ENCODE measurements at regions not wholly inside any gene's neighbourhood (a gene's known extent, or its start where the extent isn't known, plus 50 kb on each side); places are given as distances from the start of the nearest gene placed in this dataset.

DNA sequence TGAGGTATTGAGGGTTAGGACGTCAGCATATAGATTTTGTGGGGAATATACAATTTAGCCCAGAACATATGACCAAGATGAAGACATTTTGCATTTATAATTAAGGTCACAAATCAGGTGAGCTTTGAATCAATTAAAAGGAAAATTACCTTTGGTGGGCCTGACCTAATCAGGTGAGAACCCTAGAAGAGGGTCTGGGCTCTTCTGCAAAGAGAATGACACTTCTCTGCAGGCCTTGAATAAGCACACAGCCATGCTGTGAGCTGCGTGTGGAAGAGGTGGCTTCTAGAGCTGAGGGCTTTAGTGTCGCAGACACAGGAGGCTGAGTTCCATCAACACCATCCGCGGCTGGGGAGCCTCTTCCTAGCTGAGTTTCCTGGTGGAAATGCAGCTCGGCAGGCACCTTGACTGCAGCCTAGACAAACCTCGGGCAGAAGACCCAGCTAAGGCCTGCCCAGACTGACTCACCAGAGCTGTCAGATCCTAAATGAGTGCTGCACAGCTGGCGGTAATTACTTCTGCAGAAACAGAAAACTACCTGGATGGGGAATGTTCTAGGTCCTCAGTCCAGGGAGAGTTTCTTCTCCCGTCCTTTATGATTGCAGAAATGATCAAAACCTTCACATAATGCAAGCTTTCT, 287.5 kb upstream of the IRX1 start:
- no peak overlapping the region for H3K4me3 ChIP-seq (ENCODE audit: low read depth, low read length)
- DNase-seq (ENCODE audit: low read depth) = no peak

GRCh38 chr5:3305432-3305831, 290.2 kb upstream of the IRX1 start:
- no peak overlapping the region for H3K4me3 ChIP-seq (ENCODE audit: low read depth, low read length)
- DNase-seq (ENCODE audit: low read depth) = no peak

DNA sequence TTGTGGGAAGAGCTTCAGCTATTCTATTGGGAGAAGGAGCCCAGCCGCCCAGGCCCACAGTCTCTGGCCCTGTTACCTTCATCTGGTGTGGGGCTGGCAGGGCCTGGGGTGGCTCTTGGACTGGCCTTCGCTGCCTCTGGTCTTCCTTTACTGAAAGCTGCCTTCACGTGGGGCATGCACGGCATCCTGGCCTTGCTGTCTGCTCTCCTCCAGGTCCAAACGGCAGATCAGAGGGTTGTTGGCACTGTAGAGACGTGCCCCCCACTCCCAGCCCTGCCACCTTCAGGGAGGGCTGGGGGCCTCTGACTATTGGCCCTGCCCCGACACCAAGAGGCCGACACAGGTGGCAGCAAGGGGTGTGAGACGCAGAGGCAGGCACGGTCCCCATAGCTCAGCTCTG, 291.3 kb upstream of the IRX1 start:
- H3K4me3 ChIP-seq (ENCODE audit: low read depth, low read length) = no peak overlapping the region
- DNase-seq (ENCODE audit: low read depth) = no peak

DNA sequence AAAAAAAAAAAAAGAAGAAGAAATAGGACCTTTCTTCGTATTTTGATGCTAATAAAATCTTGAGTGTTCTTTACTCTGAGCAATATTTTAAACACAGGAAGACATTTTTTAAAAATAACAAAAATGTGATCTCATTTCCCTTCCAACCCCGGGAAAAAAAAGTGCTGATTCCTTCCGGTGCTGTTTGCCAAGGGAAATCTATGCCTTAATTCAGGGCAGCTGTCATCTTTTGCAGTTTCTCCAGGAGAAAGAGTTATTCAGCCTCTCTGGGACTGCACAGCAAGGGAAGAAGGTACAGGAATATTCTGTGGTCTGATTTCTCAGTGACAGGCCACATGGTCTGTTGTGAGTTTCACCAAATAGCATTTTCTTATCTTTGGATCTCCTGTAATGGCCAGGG, 291.9 kb upstream of the IRX1 start:
- DNase-seq (ENCODE audit: low read depth) = no peak
- H3K4me3 ChIP-seq (ENCODE audit: low read depth, low read length) = no peak overlapping the region

- H3K4me3 ChIP-seq (ENCODE audit: low read depth, low read length) = no peak overlapping the region
- DNase-seq (ENCODE audit: low read depth) = no peak
Observed at GRCh38 chr5:3302228-3302627, 293.4 kb upstream of the IRX1 start.

GRCh38 chr5:3301306-3301705, 294.3 kb upstream of the IRX1 start:
- no peak for DNase-seq (ENCODE audit: low read depth)
- H3K4me3 ChIP-seq (ENCODE audit: low read depth, low read length) = no peak overlapping the region

GRCh38 chr5:3300726-3301125, 294.9 kb upstream of the IRX1 start:
- H3K4me3 ChIP-seq (ENCODE audit: low read depth, low read length) = no peak overlapping the region
- no peak for DNase-seq (ENCODE audit: low read depth)

DNA sequence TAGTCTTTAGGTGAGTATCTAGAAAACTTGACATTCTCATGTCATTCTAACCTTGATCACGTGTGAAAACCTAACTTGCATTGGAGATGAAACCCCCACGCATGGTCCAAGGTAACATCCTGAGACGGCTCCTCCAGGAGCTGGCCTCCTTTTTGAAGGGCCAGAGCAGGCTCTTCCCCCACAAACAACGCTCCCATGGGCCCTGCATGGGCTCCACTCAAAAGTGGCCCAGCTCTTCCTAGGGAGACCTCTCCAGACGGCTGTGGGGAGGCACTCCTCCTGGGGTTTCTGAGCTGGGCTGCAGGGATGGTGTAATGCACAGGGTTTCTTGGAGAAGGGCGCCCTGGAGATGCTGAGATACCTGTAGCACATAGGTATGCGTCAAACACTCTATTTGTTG, 296.2 kb upstream of the IRX1 start:
- no peak overlapping the region for H3K4me3 ChIP-seq (ENCODE audit: low read depth, low read length)
- DNase-seq (ENCODE audit: low read depth) = no peak

DNA sequence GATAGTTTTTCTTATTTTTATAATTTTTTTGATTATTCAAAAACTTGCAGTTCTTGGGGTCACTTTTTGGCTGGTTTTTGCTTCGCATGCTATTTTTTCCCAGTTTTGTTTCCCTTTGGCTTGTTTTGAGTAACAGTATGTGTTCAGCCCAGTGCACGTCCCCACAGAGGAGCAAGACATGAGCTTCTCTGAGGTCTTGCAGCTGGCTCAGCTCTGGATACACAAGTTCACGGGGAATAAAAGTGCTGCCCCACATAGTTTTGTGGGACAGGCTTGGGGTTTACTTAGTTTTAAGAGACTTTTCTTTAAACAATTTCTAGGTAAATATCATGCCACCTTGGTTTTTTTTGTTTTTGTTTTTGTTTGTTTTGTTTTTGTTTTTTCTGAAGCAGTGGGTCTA, 297.8 kb upstream of the IRX1 start:
- no peak for DNase-seq (ENCODE audit: low read depth)
- no peak overlapping the region for H3K4me3 ChIP-seq (ENCODE audit: low read depth, low read length)

GRCh38 chr5:3288325-3288724, 307.3 kb upstream of the IRX1 start:
- DNase-seq (ENCODE audit: low read depth) = no peak

GRCh38 chr5:3287516-3287915, 308.1 kb upstream of the IRX1 start:
- no peak for DNase-seq (ENCODE audit: low read depth)
- H3K4me3 ChIP-seq (ENCODE audit: low read depth, low read length) = no peak overlapping the region

More at GRCh38 chr5:3288325-3288724, 307.3 kb upstream of the IRX1 start:
- no peak overlapping the region for H3K4me3 ChIP-seq (ENCODE audit: low read depth, low read length)

DNA sequence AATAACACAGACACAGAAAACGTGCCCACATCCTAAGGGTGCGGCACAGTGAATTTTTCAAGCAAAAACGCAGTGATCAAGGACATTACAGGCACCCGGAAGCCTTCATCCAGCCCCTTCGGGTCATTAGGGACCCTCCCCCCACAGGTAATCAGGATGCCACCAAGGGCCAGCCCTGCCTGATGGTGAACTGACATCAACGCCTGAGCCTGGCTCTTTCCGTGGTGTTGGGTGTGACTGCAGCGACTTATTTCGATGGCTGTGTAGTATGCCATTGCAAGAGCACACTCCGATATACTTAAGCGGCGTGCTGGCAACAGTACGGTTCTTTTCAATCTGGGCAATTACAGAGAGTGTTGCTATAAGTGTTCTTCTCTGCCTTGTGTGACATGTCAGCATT, 310.0 kb upstream of the IRX1 start:
- no peak overlapping the region for H3K4me3 ChIP-seq (ENCODE audit: low read depth, low read length)
- no peak for DNase-seq (ENCODE audit: low read depth)

DNA sequence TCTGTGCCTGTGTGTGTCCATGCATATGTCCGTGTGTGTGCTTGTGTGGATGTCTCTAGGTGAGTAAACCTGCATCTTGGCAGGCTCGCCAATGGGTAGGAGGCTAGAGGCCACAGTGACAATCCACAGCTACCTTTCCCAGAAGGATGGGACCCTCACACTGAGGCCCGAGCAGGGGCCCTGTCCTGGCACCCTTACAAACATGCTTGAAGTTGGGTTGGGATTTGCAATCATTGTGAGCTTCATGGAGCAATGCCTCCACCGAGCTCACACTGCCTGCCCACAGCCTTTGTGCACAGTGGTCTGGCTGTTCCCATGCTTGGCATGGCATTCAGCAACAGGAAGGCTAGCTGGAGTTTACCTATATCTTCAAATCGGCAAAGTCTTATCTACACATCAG, 311.1 kb upstream of the IRX1 start:
- H3K4me3 ChIP-seq (ENCODE audit: low read depth, low read length) = no peak overlapping the region
- DNase-seq (ENCODE audit: low read depth) = no peak

DNA sequence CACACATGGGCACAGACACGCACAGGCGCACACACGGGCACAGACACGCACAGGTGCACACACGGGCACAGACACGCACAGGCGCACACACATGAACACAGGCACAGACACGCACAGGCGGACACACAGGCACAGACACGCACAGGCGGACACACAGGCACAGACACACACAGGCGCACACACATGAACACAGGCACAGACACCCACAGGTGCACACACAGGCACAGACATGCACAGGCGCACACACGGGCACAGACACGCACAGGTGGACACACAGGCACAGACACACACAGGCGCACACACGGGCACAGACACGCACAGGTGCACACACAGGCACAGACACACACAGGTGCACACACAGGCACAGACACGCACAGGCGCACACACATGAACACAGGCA, 312.8 kb upstream of the IRX1 start:
- H3K4me3 ChIP-seq (ENCODE audit: low read depth, low read length) = no peak overlapping the region
- no peak for DNase-seq (ENCODE audit: low read depth)

- no peak overlapping the region for H3K4me3 ChIP-seq (ENCODE audit: low read depth, low read length)
- no peak for DNase-seq (ENCODE audit: low read depth)
Observed at GRCh38 chr5:3281366-3281765, 314.3 kb upstream of the IRX1 start.

DNA sequence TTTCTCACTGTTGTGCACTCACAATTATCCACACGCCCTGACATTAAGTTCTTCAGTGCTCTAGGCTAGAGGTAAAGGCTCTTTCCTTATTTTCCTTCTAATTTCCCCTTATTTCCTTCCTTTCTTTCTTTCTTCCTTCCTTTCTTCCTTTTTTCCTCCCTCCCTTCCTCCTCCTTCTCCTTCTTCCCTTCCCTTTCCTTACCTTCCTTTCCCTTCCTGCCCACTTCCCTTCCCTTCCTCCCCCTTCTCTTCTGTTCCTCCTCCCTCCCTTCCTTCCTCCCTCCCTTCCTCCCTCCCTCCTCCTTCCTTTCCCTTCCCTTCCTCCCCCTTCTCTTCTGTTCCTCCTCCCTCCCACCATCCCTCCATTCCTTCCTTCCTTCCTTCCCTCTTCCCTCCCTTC, 317.0 kb upstream of the IRX1 start:
- no peak overlapping the region for H3K4me3 ChIP-seq (ENCODE audit: low read depth, low read length)
- no peak for DNase-seq (ENCODE audit: low read depth)

GRCh38 chr5:3277590-3278196, 317.9 kb upstream of the IRX1 start:
- DNase-seq (ENCODE audit: low read depth) = no peak
- H3K4me3 ChIP-seq (ENCODE audit: low read depth, low read length) = no peak overlapping the region

GRCh38 chr5:3276896-3277295, 318.7 kb upstream of the IRX1 start:
- H3K4me3 ChIP-seq (ENCODE audit: low read depth, low read length) = no peak overlapping the region
- no peak for DNase-seq (ENCODE audit: low read depth)

DNA sequence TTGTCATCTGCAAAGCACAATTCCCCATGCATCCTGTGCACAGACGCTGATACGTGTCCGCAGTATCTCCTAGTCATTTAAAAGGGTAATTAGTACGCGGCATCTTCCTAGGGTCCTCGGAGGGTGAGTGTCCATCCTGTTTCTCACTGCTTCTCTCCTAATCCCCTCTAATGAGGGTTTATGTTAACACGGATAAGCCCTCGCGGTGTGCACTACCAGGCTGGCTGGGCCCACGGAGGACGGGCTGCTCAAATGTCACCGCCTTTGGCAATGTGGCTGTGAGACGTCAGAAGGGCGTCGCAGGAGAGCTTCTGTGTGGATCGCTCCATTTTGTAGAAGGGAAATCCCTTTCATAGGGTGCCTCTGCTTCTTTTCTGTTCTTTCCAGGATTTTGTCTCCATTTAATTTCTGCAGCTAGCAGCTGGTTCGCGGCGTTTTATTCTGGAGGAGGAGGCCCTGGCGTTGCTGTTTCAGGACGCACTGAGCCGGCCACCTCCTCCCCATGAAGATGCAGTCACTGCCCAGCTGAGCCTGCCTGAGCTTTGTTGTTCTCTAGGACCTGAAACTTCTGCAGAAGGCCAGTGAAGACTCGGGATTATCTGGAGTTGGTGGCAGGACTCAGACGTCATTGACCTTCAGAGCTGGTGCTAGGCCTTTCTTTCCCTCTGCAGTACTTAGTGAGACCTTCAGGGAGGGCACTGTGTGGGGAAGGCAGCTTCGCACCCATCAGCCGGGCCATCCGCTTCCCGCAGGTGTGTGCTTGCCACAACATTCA, 326.1 kb upstream of the IRX1 start:
- DNase-seq (ENCODE audit: low read depth) = no peak
- no peak overlapping the region for H3K4me3 ChIP-seq (ENCODE audit: low read depth, low read length)

DNA sequence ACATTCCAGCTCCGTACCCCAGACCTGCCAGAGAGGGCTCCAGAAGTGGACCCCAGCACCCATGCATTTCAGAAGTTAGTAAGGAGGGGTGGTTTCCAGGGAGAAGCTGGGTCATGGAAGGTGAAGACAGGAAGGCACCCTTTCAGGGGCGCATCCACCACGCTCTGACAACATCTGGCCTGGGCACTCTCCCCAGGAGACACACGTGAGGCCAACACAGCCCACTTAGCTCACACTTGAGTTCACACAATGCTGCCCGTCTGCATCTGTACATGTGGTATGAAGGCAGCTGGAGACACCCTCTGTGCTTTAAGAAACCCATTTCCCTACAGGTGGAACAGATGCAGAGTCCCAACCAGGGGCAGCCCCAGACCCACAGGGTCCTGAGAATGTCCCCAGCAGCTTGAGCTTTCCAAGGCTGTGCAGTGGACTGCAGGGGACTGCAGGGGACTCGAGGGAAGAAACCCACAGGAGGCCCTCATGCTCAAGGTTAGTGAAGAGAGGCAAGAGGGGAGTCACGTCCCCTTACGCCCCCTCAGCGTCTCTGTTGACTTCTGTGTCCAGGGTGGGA, 326.8 kb upstream of the IRX1 start:
- no peak for DNase-seq (ENCODE audit: low read depth)
- no peak overlapping the region for H3K4me3 ChIP-seq (ENCODE audit: low read depth, low read length)

DNA sequence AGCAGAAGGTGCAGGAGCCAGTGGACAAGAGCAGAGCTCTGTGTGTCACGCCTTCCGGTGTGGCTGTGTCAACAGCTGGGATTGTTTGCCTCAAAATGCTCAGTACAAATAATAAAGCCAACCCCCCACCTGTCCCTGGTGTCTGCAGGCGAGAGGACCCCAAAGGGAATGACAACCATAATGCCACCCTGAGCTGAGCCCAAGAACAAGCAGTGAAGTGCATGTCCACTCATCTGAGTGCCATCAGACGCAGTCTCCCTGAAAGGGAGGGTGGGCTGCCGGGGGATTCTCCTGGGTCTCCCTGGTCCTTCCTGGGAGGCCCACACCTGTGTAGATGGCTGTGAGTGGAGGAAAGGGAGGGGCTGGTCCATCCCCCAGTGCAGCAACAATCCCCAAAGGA, 328.8 kb upstream of the IRX1 start:
- no peak overlapping the region for H3K4me3 ChIP-seq (ENCODE audit: low read depth, low read length)

More for the DNA sequence above, 328.8 kb upstream of the IRX1 start:
- DNase-seq (ENCODE audit: low read depth) = no peak
